ENCODE measurements at regions not wholly inside any gene's neighbourhood (a gene's known extent, or its start where the extent isn't known, plus 50 kb on each side); places are given as distances from the start of the nearest gene placed in this dataset.
"Not testable (repeated sequence)": the region's sequence is repeated elsewhere in the genome, so short reads cannot be mapped to it uniquely, and the experiment has no call there.

- not testable (repeated sequence) for H3K4me1 Mint-ChIP-seq, DNase-seq
Measured at GRCh38 chr18:5830902-5831301, 64.4 kb downstream of the TMEM200C start.

GRCh38 chr18:5828913-5829312 lies 66.4 kb downstream of the TMEM200C start:
- no peaks in the 10 kb centered on the region for H3K27me3 Mint-ChIP-seq
- no peaks in the 10 kb centered on the region for H3K4me1 Mint-ChIP-seq
- H3K4me3 Mint-ChIP-seq, result no peak overlapping the region
- no peaks in the 10 kb centered on the region for H3K36me3 Mint-ChIP-seq (ENCODE audit: low read depth)
- no peak overlapping the region for H3K27ac Mint-ChIP-seq
- no peak for DNase-seq
- H3K9me3 ChIP-seq (ENCODE audit: control insufficient read depth, low read length, poor library complexity, severe bottlenecking), result no peaks in the 10 kb centered on the region
- no peak for ATAC-seq

More at GRCh38 chr18:5830902-5831301, 64.4 kb downstream of the TMEM200C start:
- not testable (repeated sequence) for H3K27ac Mint-ChIP-seq; H3K9me3 ChIP-seq (ENCODE audit: control insufficient read depth, low read length, poor library complexity, severe bottlenecking); H3K36me3 Mint-ChIP-seq (ENCODE audit: low read depth); ATAC-seq; H3K4me3 Mint-ChIP-seq; H3K27me3 Mint-ChIP-seq

- DNase-seq (no peak), ATAC-seq (no peak)
- H3K27me3 Mint-ChIP-seq, result no peaks in the 10 kb centered on the region
- H3K27ac Mint-ChIP-seq, result no peak overlapping the region
- no peak overlapping the region for H3K4me3 Mint-ChIP-seq
- no peaks in the 10 kb centered on the region for H3K4me1 Mint-ChIP-seq
- no peaks in the 10 kb centered on the region for H3K36me3 Mint-ChIP-seq (ENCODE audit: low read depth)
- no peaks in the 10 kb centered on the region for H3K9me3 ChIP-seq (ENCODE audit: control insufficient read depth, low read length, poor library complexity, severe bottlenecking)
Measured at GRCh38 chr18:5825663-5826062, 69.7 kb downstream of the TMEM200C start.

- H3K27me3 Mint-ChIP-seq, result no peaks in the 10 kb centered on the region
- ATAC-seq, result no peak
- H3K4me1 Mint-ChIP-seq, result no peaks in the 10 kb centered on the region
- no peak for DNase-seq
- no peaks in the 10 kb centered on the region for H3K36me3 Mint-ChIP-seq (ENCODE audit: low read depth)
- H3K4me3 Mint-ChIP-seq, result no peak overlapping the region
- H3K27ac Mint-ChIP-seq, result no peak overlapping the region
- no peaks in the 10 kb centered on the region for H3K9me3 ChIP-seq (ENCODE audit: control insufficient read depth, low read length, poor library complexity, severe bottlenecking)
Measured at GRCh38 chr18:5824370-5824984, 70.8 kb downstream of the TMEM200C start.

- DNase-seq, result no peak
- ATAC-seq, result no peak
- no peak overlapping the region for H3K27ac Mint-ChIP-seq
- H3K36me3 Mint-ChIP-seq (ENCODE audit: low read depth), result no peaks in the 10 kb centered on the region
- H3K27me3 Mint-ChIP-seq, result no peaks in the 10 kb centered on the region
- H3K9me3 ChIP-seq (ENCODE audit: control insufficient read depth, low read length, poor library complexity, severe bottlenecking), result no peaks in the 10 kb centered on the region
- no peaks in the 10 kb centered on the region for H3K4me1 Mint-ChIP-seq
- no peak overlapping the region for H3K4me3 Mint-ChIP-seq
Measured at GRCh38 chr18:5817816-5818215, 77.5 kb downstream of the TMEM200C start.

- Mint-ChIP-seq H3K36me3 (ENCODE audit: low read depth) (no peaks in the 10 kb centered on the region), H3K4me1 (no peaks in the 10 kb centered on the region), H3K27ac (no peak overlapping the region), H3K27me3 (no peaks in the 10 kb centered on the region), H3K4me3 (no peak overlapping the region)
- no peak for DNase-seq
- no peak for ATAC-seq
- H3K9me3 ChIP-seq (ENCODE audit: control insufficient read depth, low read length, poor library complexity, severe bottlenecking), result no peaks in the 10 kb centered on the region
Measured at GRCh38 chr18:5806860-5807259, 88.5 kb downstream of the TMEM200C start.

- Mint-ChIP-seq H3K27ac (no peak overlapping the region), H3K4me3 (no peak overlapping the region), H3K36me3 (ENCODE audit: low read depth) (no peaks in the 10 kb centered on the region), H3K4me1 (no peaks in the 10 kb centered on the region), H3K27me3 (no peaks in the 10 kb centered on the region)
- ATAC-seq (no peak), DNase-seq (no peak)
- H3K9me3 ChIP-seq (ENCODE audit: control insufficient read depth, low read length, poor library complexity, severe bottlenecking), result no peaks in the 10 kb centered on the region
Measured at GRCh38 chr18:5787936-5788335, 107.4 kb downstream of the TMEM200C start.

GRCh38 chr18:5779922-5780321 lies 115.4 kb downstream of the TMEM200C start:
- DNase-seq (no peak), ATAC-seq (no peak)
- no peaks in the 10 kb centered on the region for H3K4me1 Mint-ChIP-seq
- H3K4me3 Mint-ChIP-seq, result no peak overlapping the region
- H3K27me3 Mint-ChIP-seq, result peaks cover 12% of the 10 kb centered on the region
- no peaks in the 10 kb centered on the region for H3K36me3 Mint-ChIP-seq (ENCODE audit: low read depth)
- H3K27ac Mint-ChIP-seq, result no peak overlapping the region
- H3K9me3 ChIP-seq (ENCODE audit: control insufficient read depth, low read length, poor library complexity, severe bottlenecking), result no peaks in the 10 kb centered on the region

GRCh38 chr18:5772306-5773105 lies 122.8 kb downstream of the TMEM200C start:
- Mint-ChIP-seq H3K27me3 (peaks cover 1% of the 10 kb centered on the region), H3K36me3 (ENCODE audit: low read depth) (no peaks in the 10 kb centered on the region), H3K4me3 (no peak overlapping the region), H3K4me1 (no peaks in the 10 kb centered on the region), H3K27ac (no peak overlapping the region)
- H3K9me3 ChIP-seq (ENCODE audit: control insufficient read depth, low read length, poor library complexity, severe bottlenecking), result no peaks in the 10 kb centered on the region
- DNase-seq (no peak), ATAC-seq (no peak)

GRCh38 chr18:5771343-5771742 lies 124.0 kb downstream of the TMEM200C start:
- H3K4me3 Mint-ChIP-seq, result no peak overlapping the region
- no peak overlapping the region for H3K27ac Mint-ChIP-seq
- H3K27me3 Mint-ChIP-seq, result peaks cover 5% of the 10 kb centered on the region
- H3K9me3 ChIP-seq (ENCODE audit: control insufficient read depth, low read length, poor library complexity, severe bottlenecking), result no peaks in the 10 kb centered on the region
- H3K36me3 Mint-ChIP-seq (ENCODE audit: low read depth), result no peaks in the 10 kb centered on the region
- ATAC-seq, result no peak
- no peaks in the 10 kb centered on the region for H3K4me1 Mint-ChIP-seq
- no peak for DNase-seq

- Mint-ChIP-seq H3K27me3 (peaks cover 5% of the 10 kb centered on the region), H3K4me1 (no peaks in the 10 kb centered on the region), H3K27ac (no peak overlapping the region), H3K36me3 (ENCODE audit: low read depth) (no peaks in the 10 kb centered on the region), H3K4me3 (no peak overlapping the region)
- no peaks in the 10 kb centered on the region for H3K9me3 ChIP-seq (ENCODE audit: control insufficient read depth, low read length, poor library complexity, severe bottlenecking)
- ATAC-seq (no peak), DNase-seq (no peak)
Measured at GRCh38 chr18:5770176-5770575, 125.1 kb downstream of the TMEM200C start.

GRCh38 chr18:5768454-5768853 lies 126.9 kb downstream of the TMEM200C start:
- DNase-seq (no peak), ATAC-seq (no peak)
- H3K27me3 Mint-ChIP-seq, result peaks cover 5% of the 10 kb centered on the region
- no peaks in the 10 kb centered on the region for H3K36me3 Mint-ChIP-seq (ENCODE audit: low read depth)
- no peak overlapping the region for H3K4me3 Mint-ChIP-seq
- H3K9me3 ChIP-seq (ENCODE audit: control insufficient read depth, low read length, poor library complexity, severe bottlenecking), result no peaks in the 10 kb centered on the region
- H3K4me1 Mint-ChIP-seq, result no peaks in the 10 kb centered on the region
- H3K27ac Mint-ChIP-seq, result no peak overlapping the region

GRCh38 chr18:5759194-5759593 lies 136.1 kb downstream of the TMEM200C start:
- Mint-ChIP-seq H3K27me3 (peaks cover 22% of the 10 kb centered on the region), H3K4me1 (no peaks in the 10 kb centered on the region), H3K36me3 (ENCODE audit: low read depth) (peaks cover 2% of the 10 kb centered on the region), H3K27ac (no peak overlapping the region), H3K4me3 (no peak overlapping the region)
- ATAC-seq, result no peak
- no peaks in the 10 kb centered on the region for H3K9me3 ChIP-seq (ENCODE audit: control insufficient read depth, low read length, poor library complexity, severe bottlenecking)
- DNase-seq, result no peak

GRCh38 chr18:5756823-5757222 lies 138.5 kb downstream of the TMEM200C start:
- no peak for ATAC-seq
- Mint-ChIP-seq H3K4me1 (no peaks in the 10 kb centered on the region), H3K4me3 (no peak overlapping the region), H3K27me3 (peaks cover 22% of the 10 kb centered on the region), H3K36me3 (ENCODE audit: low read depth) (peaks cover 2% of the 10 kb centered on the region), H3K27ac (no peak overlapping the region)
- no peaks in the 10 kb centered on the region for H3K9me3 ChIP-seq (ENCODE audit: control insufficient read depth, low read length, poor library complexity, severe bottlenecking)
- DNase-seq, result no peak

All from T-helper 17 cell (primary cell).